ENCODE measurements at regions not wholly inside any gene's neighbourhood (a gene's known extent, or its start where the extent isn't known, plus 50 kb on each side); places are given as distances from the start of the nearest gene placed in this dataset.

DNA sequence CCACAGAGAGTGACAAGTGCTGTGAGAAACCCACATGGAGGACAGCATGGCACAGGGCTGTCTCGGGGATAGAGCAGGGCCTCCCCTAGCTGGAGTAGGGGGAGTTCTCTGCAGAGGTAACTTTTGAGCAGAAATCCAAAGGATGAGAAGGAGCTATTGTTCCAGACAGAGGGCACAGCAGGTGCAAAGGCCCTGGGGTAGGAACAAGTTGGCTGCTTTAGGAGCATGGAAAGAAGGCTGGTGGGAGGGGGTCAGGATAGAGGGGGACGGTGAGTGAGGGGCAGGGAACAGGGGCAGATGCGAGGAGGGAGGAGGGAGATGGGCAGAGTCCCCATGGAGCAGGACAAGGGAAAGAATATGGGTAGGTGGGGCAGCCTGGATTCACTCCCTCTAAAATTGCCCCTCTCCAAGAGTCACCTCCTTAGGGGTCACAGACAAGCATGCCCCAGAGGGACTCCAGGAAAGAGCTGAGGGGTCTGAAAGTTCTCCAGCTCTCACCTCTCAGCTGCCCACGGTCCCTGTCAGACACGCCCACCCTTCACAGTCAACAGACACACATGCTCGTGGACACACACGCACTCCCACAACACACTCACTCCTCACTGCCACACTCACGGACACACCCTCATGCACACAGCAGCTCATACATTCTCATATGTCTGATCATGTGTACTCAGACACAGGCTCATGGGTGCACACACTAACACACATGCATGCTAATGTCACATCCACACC is 110.7 kb downstream of the LITAF start:
- DNase-seq (ENCODE audit: low read depth) = no peak

DNA sequence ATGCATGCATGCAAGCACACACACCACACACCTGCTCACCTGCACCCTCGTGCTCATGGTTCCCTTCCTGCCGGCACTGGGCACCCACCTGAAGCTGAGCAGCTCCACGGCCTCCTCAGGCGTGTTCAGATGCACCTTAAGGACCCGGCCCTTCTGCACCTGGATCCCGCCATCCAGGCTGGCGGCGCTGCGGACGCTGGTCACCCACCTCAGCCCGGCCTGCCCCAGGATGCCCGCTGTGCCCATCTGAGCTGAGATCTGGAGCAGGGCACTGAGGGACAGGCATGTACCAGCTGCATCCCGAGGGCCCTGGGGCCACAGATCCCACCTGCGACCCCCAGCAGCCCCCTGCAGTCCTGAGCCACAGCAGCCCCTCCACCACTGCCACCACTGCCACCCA is 110.0 kb downstream of the LITAF start:
- no peak for DNase-seq (ENCODE audit: low read depth)

DNA sequence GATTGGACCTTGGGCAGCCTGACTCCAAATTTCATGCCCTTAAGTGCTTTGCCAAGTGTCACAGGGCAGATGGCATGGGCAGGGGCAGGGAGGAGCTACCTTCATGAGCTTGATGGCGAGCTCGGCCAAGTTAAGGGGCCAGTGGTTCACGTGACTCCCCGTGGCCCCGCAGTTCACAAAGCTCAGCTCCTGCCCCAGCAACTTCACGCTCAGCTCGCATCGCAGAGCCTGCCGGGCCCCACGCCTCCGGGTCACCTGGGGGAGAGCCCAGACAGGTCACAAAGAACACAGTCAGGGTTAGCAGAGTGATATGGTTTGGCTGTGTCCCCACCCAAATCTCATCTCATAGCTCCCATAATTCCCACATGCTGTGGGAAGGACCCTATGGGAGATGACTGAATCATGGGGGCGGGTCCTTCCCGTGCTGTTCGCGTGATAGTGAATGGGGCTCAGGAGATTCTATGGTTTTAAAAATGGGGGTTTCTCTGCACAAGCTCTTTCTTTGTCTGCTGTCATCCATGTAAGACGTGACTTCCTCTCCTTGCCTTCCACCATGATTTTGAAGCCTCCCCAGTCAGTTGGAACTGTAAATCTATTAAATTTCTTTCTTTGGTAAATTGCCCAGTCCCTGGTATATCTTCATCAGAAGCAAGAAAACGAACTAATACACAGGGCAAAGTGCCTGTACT is 108.1 kb downstream of the LITAF start:
- no peak for DNase-seq (ENCODE audit: low read depth)

DNA sequence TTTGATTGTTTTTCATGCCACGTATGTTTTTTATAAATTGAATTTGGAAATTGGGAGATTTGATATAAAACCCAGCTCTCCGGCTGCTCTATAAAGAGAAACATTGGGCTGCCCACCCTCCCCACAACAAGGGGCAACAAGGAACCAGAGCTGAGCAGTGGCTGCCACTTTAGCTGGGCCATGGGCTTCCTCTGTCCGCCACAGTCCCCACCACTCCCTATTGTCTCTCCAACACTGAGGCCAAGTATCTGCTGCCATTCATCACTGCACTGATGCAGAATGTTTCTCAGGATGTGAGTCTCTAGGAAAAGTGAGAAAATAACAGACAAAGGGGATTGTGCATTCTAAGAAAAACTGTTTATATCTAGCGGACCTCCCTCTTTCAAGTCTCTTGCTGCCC is 106.8 kb downstream of the LITAF start:
- DNase-seq (ENCODE audit: low read depth) = no peak

DNA sequence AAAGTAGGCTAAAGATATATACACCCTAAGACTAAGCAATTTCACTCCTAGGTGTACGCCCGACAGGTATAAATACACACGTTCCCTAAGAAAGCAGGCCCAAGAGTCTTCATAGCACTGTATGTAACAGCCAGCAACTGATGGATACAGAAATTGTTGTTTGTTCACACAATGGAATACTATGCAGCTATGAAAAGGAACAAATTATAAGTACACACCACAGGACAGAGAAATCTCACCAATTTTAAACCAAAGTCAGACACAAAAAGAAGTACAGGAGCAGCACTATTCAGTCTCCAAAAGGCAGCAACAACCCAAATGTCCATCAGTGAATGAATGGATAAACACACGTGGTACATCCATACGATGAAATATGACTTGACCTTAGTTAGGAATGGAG is 106.1 kb downstream of the LITAF start:
- DNase-seq (ENCODE audit: low read depth) = no peak

DNA sequence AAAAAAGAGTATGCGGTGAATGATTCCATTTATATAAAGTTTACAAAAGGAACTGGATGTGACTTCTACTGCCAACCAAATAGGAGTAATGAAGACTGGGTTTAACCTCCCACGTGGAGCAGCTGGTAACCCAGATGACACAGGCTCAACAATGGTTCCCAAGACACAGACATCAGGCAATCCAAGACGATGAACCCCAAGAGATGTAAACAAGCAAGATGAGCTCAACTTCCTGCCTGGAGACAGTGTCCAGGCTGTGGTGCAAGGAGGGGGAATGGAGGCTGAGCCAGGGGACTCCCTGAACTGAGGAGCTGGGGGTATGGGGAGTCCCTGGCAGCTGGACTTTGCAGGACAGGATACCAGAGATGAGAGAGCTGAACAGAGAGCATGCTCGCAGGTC is 104.7 kb downstream of the LITAF start:
- no peak for DNase-seq (ENCODE audit: low read depth)

DNA sequence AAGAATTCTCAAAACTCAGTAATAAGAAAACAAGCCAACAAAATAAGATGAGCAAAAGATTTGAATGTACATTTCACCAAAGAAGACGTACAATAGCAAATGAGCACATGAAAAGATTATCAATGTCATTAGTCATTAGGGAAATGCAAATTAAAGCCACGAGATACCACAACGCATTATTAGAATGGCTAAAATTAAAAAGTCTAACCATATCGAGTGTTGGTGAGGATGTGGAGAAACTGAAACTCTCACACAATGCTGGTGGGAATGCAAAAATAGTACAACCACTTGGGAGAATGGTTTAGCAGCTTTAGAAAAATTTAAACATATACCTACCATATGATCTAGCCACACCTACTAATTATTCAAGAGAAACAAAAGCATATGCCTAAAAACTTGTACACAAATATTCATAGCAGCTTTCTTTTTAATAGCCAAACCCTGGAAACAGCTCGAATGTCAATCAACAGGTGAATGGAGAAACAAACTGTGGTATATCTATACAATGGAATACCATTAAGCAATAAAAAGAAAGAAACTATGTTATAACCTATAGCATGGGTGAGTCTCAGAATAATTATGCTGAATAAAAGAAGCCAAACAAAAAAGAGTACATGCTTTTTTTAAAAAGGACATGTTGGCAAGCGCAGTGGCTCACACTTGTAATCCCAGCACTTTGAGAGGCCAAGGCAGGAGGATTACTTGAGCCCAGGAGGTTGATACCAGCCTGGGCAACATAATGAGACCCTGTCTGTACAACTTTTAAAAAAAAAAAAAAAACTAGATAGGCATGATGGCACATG is 103.6 kb downstream of the LITAF start:
- no peak for DNase-seq (ENCODE audit: low read depth)

DNA sequence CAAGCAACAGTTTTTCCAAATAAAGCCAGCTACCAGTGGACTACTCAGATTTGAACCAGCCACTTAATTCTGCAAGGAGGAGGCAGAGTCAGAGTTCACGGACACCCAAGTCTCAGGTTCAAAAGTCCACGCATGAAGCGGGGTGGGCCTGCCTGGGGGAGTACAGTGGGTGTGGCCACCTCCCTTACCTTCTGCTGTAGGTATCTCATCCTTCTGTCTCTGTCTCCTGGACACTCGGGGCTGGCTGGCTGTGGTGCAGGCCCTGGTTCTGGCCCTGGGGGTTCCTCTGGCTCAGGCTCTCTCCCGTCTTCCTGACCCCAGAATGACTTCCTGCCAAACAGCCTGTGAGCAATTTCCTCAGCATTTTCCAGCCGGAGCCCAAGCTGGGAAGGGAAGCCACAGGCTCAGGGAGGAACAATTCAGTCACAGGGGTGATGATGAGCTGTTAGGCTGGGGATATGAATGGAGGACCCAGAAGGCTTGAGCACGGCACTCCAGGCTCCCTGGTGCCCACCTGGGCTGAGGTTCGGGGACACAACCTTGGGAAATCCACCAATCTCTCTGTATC is 101.9 kb downstream of the LITAF start:
- DNase-seq (ENCODE audit: low read depth) = no peak

DNA sequence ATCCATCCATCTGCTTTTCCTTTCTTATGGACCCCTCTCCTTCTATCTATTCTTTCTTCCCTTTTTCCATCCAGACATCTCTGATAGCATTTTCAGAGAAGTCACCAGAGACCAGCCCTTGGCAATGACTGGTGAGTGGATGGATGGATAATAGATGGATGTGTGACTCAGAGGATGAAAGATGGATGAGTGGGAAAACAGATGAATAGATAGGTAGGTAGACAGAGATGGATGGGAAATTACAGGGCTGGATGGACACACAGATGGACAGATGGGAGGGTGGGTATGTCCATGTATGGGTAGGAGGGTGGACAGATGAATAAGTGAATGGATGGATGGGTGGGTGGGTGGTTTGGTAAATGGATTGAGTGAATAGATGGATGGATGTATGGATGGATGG is 101.0 kb downstream of the LITAF start:
- no peak for DNase-seq (ENCODE audit: low read depth)

DNA sequence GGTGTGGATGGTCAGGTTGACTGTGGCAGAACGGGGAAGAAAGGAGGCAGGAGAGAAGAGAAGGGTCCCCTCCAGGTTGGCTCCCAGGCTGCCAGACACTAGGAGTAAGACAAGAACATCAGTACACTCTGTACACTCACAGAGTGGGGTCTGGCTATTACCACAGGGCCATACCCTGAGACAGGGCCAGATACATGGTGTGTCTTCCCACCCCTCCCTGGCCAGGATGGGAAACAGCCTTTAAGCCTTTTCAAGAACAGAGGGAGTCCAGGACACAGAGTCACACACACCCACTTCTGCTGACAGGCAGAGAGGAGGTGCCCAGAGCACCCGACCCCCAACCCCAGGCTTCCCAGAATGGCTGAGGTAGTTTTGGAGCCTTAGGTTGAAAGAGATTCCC is 99.4 kb downstream of the LITAF start:
- no peak for DNase-seq (ENCODE audit: low read depth)

DNA sequence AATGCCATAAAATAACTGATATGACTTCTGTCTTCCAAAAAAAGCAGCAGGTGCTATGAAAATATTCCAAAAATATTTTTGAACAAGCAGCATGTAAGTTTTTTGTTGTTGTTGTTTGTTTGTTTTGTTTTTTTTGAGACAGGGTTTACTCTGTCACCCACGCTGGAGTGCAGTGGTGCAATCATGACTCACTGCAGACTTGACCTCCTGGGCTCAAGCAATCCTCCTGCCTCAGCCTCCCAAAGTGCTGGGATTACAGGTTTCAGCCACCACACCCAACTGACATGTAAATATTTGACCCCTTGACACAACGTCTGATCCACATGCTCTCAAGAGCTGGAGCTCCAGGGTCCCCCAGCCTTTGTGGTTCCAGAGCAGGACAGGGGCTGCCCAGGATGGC is 98.4 kb downstream of the LITAF start:
- DNase-seq (ENCODE audit: low read depth) = no peak

DNA sequence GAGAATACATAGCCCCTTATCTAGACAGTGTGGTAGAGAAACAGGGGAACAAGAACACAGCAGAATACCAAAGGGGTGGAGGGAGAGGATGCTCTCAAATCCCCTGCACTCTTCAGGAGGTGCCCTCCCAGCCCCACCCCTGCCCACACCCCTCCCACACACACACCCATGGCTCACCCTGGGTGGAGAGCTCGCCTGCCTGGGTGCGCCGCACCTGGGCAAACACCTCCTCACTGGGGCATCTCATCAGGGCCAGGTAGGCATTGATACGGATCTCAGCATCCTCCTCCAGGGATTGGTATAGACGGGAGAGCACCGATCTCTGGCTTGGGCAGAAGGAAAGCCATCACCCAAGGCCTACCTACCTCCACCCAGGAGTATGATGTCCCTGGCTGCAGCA is 95.2 kb downstream of the LITAF start:
- DNase-seq (ENCODE audit: low read depth) = no peak

DNA sequence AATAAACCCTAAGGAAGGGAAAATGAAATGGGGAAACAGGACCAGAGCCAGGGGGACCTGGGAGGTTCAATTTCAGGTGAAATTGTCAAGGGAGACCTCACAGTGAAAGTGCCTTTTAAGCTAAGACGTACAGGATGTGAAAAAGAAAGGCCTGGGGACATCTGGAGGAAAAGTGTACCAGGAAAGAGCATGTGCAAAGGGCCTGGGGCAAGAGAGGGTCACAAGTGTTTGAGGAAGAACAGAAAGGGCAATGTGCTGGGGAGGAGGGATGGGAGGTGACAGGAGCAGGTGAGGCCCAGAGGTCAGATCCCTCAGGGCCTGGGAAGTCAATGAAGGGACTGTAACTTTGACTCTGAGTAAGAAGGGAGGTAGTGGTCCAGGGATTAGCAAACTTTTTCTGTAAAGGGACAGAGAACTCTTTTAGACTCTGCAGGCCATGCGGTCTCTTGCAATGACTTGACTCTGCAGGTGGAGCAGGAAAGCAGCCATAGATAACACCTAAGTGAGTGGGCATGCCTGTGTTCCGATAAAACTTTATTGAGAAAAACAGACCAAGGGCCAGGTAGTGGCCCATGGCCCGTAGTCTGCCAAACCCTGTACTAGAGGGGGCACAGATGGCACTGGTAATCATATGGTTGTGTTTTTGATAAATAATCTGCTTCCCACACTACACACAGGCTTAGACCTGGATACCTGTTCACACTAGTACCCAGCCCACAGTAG is 93.8 kb downstream of the LITAF start:
- no peak for DNase-seq (ENCODE audit: low read depth)

DNA sequence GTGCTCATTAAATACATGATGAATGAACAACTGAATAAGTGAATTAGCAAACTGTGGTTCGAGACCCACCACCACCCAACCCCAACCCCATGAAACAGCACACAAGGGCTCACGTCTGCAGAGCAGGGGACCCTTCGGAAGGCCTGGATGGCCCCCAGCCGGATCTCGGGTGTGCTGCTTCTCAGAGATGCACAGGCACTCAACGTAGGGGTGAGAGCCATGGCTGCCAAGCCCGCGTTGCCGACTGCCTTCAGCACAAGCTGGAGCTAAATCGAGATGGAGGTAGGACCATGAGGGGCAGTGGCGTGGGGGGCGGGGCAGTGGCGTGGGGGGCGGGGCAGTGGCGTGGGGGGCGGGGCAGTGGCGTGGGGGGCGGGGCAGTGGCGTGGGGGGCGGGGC is 93.2 kb downstream of the LITAF start:
- no peak for DNase-seq (ENCODE audit: low read depth)

DNA sequence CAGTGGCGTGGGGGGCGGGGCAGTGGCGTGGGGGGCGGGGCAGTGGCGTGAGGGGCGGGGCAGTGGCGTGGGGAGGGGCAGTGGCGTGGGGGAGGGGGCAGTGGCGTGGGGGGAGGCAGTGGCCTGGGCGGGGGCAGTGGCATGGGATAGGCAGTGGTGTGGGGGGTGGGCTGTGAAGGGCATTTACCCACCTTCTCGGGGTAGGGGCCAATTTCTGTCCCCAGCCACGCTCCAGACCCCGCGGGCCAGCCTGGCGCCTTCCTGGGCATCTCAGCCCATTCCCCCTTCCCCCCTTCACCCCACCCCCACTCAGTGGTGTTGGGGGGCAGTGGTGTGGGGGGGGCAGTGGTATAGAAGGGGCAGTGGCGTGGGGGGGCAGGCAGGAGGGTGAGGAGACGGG is 92.7 kb downstream of the LITAF start:
- DNase-seq (ENCODE audit: low read depth) = no peak

DNA sequence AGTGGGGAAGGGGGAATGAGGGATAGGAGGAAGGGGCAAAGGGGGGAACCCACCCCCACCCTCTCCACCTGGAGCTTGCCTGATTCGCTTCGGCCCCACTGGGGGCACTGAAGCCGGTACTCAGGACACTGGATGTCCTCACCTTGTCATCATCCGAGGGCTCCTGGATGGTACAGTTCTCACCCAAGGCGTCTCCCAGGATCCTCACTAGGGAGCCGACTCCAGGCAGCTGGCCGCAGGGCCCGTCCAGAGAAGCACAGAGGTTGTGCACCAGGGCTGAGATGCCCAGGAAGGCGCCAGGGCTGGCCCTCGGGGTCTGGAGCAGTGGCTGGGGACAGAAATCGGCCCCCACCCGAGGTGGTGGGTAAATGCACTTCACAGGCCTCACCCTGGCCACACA is 92.3 kb downstream of the LITAF start:
- no peak for DNase-seq (ENCODE audit: low read depth)

DNA sequence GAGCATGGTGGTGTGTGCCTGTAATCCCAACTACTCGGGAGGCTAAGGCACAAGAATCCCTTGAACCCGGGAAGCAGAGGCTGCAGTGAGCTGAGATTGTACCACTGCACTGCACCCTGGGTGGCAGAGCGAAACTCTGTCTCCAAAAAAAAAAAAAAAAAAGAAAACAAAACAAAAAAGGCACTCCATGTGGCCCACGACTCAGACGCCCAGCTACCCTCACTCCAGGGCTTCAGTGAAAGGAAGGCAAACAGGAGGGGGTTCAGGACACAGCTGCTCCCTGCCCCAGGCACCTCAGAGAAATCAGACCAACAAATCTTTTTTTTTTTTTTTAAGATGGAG is 91.7 kb downstream of the LITAF start:
- no peak for DNase-seq (ENCODE audit: low read depth)
